ENCODE measurements at regions not wholly inside any gene's neighbourhood (a gene's known extent, or its start where the extent isn't known, plus 50 kb on each side); places are given as distances from the start of the nearest gene placed in this dataset.
A peak's percentile ranks its signal among the peaks of the same experiment; 100 is the strongest.

DNA sequence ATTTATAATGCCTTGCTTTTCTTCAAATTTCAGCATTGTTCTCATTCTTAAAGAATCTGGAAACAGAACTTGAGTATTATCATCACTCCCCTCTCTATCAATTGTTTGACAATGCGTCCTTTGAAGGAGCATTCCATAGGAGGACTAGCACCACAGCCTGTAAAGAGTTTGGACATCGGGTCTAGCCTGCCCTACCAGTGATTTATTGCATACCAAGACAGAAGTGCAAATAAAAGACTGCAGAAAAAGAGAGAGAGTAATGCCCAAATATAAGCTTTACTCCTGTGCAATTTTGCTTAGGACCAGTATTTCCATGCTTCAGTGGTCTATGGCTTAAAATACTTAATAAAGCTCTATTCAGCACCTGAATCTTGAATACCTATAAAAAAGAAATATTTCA lies 55.4 kb upstream of the MAP2 start:
- 20% methylated on average over 2 of the region's 2 CpGs for WGBS (ENCODE audit: low lambda C conversion rate)
- Histone ChIP-seq H3K9me3 (no peaks in the 10 kb centered on the region), H3F3A (replicated peaks; ENCODE audit: insufficient read depth) (peaks cover 28% of the 10 kb centered on the region), H3K79me2 (ENCODE audit: insufficient read depth) (no peaks in the 10 kb centered on the region), H3K27ac (ENCODE audit: low read depth in 2 of 2, low read length in 1 of 2) (peak overlapping the region; percentile 34 to 89; a peak in 3 of 4 replicates), H3K4me1 (ENCODE audit: control insufficient read depth in 1 of 2, insufficient read depth in 2 of 2, low read depth in 1 of 2, low read length in 1 of 2) (peaks cover 2 to 17% of the 10 kb centered on the region in 2 experiments; a peak in 3 of 4 replicates), H3K36me3 (replicated peaks in 1 of 2; ENCODE audit: control insufficient read depth in 1 of 2, insufficient read depth in 2 of 2, low read length in 1 of 2) (no peaks in the 10 kb centered on the region), H3K9me2 (no peaks in the 10 kb centered on the region), H3K4me3 (ENCODE audit: low read depth in 2 of 2, low read length in 1 of 2) (peak overlapping the region in 1 of 2 experiments; percentile 3; a peak in 1 of 4 replicates), H2AFZ (ENCODE audit: low read depth) (0 out of 2 replicates have a peak overlapping the region, but pooled peaks have one; percentile 57), H3K9ac (no peak overlapping the region; the same call in 1 of the 2 replicates), H3K4me2 (peak overlapping the region; percentile 46), H4K20me1 (ENCODE audit: insufficient read depth) (no peaks in the 10 kb centered on the region), H3K27me3 (ENCODE audit: insufficient read depth) (no peaks in the 10 kb centered on the region)
- TF ChIP-seq NRF1 (IDR thresholded peaks at IDR 0.05; ENCODE audit: low read depth, low read length) = no peak
- no peak for TF ChIP-seq TEAD4 (IDR thresholded peaks at IDR 0.05; ENCODE audit: borderline replicate concordance, insufficient read depth)
- TF ChIP-seq FOXJ3 (CRISPR knock-in tag; IDR thresholded peaks at IDR 0.05) = no peak
- TF ChIP-seq, protein P1, sequence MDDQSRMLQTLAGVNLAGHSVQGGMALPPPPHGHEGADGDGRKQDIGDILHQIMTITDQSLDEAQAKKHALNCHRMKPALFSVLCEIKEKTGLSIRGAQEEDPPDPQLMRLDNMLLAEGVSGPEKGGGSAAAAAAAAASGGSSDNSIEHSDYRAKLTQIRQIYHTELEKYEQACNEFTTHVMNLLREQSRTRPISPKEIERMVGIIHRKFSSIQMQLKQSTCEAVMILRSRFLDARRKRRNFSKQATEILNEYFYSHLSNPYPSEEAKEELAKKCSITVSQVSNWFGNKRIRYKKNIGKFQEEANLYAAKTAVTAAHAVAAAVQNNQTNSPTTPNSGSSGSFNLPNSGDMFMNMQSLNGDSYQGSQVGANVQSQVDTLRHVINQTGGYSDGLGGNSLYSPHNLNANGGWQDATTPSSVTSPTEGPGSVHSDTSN (IDR thresholded peaks at IDR 0.05) = peak; percentile 62
- no peak for TF ChIP-seq RAD21 (IDR thresholded peaks at IDR 0.05; ENCODE audit: low read length)
- no peak for TF ChIP-seq ELF1 (IDR thresholded peaks at IDR 0.05)
- ChIA-PET CTCF (interaction anchor here (0.8 to 2.1 kb wide), 5 partner anchors 11 to 55 kb away, joined by 3 to 10 read pairs (median 4); partner anchors contain the start of gene MAP2), POLR2A (no interaction called here)
- DNase-seq = no peak

DNA sequence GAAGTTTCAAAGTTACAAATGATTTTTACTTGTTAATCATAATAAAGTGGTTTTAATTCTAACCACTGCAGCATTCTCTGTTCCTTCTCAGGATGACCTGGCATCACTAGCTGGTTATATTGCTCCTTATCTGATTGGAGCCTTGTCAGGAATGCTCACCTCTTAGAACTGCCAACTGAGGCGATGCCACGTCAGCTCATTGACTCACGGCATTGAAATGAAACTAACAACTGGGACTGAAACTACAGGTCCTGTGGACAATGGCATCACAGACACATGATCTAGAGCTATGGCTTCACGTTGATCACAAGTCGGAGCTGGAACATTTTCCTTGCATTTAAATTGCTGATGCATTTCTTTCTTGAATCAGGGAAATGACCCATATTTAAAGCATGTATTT lies 54.9 kb upstream of the MAP2 start:
- ChIA-PET POLR2A (no interaction called here), CTCF (interaction anchor here (0.8 to 2.1 kb wide), 5 partner anchors 10 to 55 kb away, joined by 3 to 10 read pairs (median 4); partner anchors contain the start of gene MAP2)
- peaks cover 28% of the 10 kb centered on the region for H3F3A ChIP-seq (replicated peaks; ENCODE audit: insufficient read depth)
- no peaks in the 10 kb centered on the region for H3K9me3 ChIP-seq
- H3K4me2 ChIP-seq = peak overlapping the region; percentile 46
- peak overlapping the region; percentile 20; the same call in 1 of the 2 replicates for H3K9ac ChIP-seq
- no peaks in the 10 kb centered on the region for H3K9me2 ChIP-seq
- peaks cover 2 to 17% of the 10 kb centered on the region in 2 experiments; a peak in 3 of 4 replicates for H3K4me1 ChIP-seq (ENCODE audit: control insufficient read depth in 1 of 2, insufficient read depth in 2 of 2, low read depth in 1 of 2, low read length in 1 of 2)
- H3K4me3 ChIP-seq (ENCODE audit: low read depth in 2 of 2, low read length in 1 of 2) = peak overlapping the region in 1 of 2 experiments; percentile 16; a peak in 2 of 4 replicates
- 6% methylated on average over 5 of the region's 5 CpGs for WGBS (ENCODE audit: low lambda C conversion rate)
- H4K20me1 ChIP-seq (ENCODE audit: insufficient read depth) = no peaks in the 10 kb centered on the region
- H3K27ac ChIP-seq (ENCODE audit: low read depth in 2 of 2, low read length in 1 of 2) = peak overlapping the region; percentile 68 to 89; a peak in 3 of 4 replicates
- no peaks in the 10 kb centered on the region for H3K79me2 ChIP-seq (ENCODE audit: insufficient read depth)
- peak overlapping the region; percentile 57; the same call in 1 of the 2 replicates for H2AFZ ChIP-seq (ENCODE audit: low read depth)
- H3K36me3 ChIP-seq (replicated peaks in 1 of 2; ENCODE audit: control insufficient read depth in 1 of 2, insufficient read depth in 2 of 2, low read length in 1 of 2) = no peaks in the 10 kb centered on the region
- DNase-seq = no peak
- H3K27me3 ChIP-seq (ENCODE audit: insufficient read depth) = no peaks in the 10 kb centered on the region
- TF ChIP-seq FOSL2 (IDR thresholded peaks at IDR 0.05; ENCODE audit: borderline replicate concordance, low read depth) (peak; percentile 99), NRF1 (IDR thresholded peaks at IDR 0.05; ENCODE audit: low read depth, low read length) (no peak), SIN3A (IDR thresholded peaks at IDR 0.05; ENCODE audit: borderline replicate concordance, low read depth, low read length) (0 out of 2 replicates have a peak, but pooled peaks have one; percentile 49), TCF12 (IDR thresholded peaks at IDR 0.05) (peak; percentile 98), RAD21 (IDR thresholded peaks at IDR 0.05; ENCODE audit: low read length) (no peak), TEAD4 (IDR thresholded peaks at IDR 0.05; ENCODE audit: borderline replicate concordance, insufficient read depth) (peak; percentile 98), JUND (IDR thresholded peaks at IDR 0.05) (peak; percentile 99), FOXM1 (IDR thresholded peaks at IDR 0.05; ENCODE audit: low read depth) (peak; percentile 89), GATA2 (CRISPR knock-in tag; IDR thresholded peaks at IDR 0.05) (no peak), POLR2AphosphoS5 (IDR thresholded peaks at IDR 0.05; ENCODE audit: low read depth, low read length) (peak; percentile 88), YY1 (IDR thresholded peaks at IDR 0.05; ENCODE audit: low read depth) (peak; percentile 63; the same call in 1 of the 2 replicates), ELF1 (IDR thresholded peaks at IDR 0.05) (no peak), GABPA (IDR thresholded peaks at IDR 0.05; ENCODE audit: low read depth) (no peak), MEF2A (IDR thresholded peaks at IDR 0.05; ENCODE audit: borderline replicate concordance, low read depth) (peak; percentile 56; the same call in 1 of the 2 replicates), NFIC (IDR thresholded peaks at IDR 0.05; ENCODE audit: borderline replicate concordance) (peak; percentile 100), RCOR1 (IDR thresholded peaks at IDR 0.05; ENCODE audit: low read length) (no peak)
- TF ChIP-seq, protein P2, sequence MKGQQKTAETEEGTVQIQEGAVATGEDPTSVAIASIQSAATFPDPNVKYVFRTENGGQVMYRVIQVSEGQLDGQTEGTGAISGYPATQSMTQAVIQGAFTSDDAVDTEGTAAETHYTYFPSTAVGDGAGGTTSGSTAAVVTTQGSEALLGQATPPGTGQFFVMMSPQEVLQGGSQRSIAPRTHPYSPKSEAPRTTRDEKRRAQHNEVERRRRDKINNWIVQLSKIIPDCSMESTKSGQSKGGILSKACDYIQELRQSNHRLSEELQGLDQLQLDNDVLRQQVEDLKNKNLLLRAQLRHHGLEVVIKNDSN (IDR thresholded peaks at IDR 0.05; ENCODE audit: borderline replicate concordance, low read depth) = peak; percentile 59; the same call in 1 of the 2 replicates
- TF ChIP-seq, protein P3, sequence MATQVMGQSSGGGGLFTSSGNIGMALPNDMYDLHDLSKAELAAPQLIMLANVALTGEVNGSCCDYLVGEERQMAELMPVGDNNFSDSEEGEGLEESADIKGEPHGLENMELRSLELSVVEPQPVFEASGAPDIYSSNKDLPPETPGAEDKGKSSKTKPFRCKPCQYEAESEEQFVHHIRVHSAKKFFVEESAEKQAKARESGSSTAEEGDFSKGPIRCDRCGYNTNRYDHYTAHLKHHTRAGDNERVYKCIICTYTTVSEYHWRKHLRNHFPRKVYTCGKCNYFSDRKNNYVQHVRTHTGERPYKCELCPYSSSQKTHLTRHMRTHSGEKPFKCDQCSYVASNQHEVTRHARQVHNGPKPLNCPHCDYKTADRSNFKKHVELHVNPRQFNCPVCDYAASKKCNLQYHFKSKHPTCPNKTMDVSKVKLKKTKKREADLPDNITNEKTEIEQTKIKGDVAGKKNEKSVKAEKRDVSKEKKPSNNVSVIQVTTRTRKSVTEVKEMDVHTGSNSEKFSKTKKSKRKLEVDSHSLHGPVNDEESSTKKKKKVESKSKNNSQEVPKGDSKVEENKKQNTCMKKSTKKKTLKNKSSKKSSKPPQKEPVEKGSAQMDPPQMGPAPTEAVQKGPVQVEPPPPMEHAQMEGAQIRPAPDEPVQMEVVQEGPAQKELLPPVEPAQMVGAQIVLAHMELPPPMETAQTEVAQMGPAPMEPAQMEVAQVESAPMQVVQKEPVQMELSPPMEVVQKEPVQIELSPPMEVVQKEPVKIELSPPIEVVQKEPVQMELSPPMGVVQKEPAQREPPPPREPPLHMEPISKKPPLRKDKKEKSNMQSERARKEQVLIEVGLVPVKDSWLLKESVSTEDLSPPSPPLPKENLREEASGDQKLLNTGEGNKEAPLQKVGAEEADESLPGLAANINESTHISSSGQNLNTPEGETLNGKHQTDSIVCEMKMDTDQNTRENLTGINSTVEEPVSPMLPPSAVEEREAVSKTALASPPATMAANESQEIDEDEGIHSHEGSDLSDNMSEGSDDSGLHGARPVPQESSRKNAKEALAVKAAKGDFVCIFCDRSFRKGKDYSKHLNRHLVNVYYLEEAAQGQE (IDR thresholded peaks at IDR 0.05; ENCODE audit: low read depth, low read length) = peak; percentile 68; the same call in 1 of the 2 replicates
- TF ChIP-seq, protein P4, sequence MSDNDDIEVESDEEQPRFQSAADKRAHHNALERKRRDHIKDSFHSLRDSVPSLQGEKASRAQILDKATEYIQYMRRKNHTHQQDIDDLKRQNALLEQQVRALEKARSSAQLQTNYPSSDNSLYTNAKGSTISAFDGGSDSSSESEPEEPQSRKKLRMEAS (IDR thresholded peaks at IDR 0.05; ENCODE audit: low read depth) = peak; percentile 58

Measured in SK-N-SH (cell line).